Activated T-cell treated with anti-CD3 and anti-CD28 coated beads for 1 hour (primary cell): ENCODE measurements at regions not wholly inside any gene's neighbourhood (a gene's known extent, or its start where the extent isn't known, plus 50 kb on each side); places are given as distances from the start of the nearest gene placed in this dataset.
"Not testable (repeated sequence)": the region's sequence is repeated elsewhere in the genome, so short reads cannot be mapped to it uniquely, and the experiment has no call there.

Experiments used
- DNase-seq: peaks from one replicate; pipeline ENCODE4 v3.0.0-alpha.2; 2020; ENCODE audit warnings: low read depth

DNA sequence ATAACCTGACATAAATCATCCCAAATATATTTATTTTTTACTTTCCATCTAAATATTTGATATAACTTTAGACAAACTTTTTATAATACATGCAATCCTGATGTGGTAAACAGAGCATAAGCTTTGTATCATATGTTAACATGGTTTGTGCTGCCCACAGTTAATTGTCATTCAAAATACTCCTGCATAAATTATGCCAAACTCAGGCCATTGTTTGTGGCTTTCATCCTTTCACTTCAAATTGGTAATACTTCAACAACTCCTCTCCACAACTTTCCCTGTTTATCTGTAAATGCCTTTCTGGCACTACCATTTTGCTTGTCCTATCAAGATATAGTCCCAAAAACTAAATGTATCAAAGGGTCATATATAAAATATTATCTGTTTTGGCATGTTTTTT lies 586.7 kb downstream of the HINT1 start:
- DNase-seq, result no peak

DNA sequence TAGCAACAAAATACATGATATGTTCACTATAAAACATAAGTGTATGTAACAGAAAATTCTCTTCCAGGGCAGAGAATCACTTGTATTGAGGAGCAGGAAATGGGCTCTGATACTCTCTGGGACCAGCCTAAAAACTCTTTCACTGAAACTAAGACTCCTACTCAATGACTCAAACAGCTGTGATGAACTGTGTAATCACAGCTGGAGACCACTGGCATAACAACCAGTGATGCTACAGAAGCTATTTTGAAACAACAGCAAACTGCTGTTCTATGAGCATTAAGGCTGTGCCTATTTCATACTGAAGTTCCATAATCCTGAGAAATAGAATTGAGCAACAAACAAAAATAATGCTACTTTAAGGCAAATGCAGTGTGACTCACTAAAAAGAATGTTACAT lies 594.0 kb downstream of the HINT1 start:
- no peak for DNase-seq

- no peak for DNase-seq
Observed at GRCh38 chr5:130568791-130569190, 596.3 kb downstream of the HINT1 start.

GRCh38 chr5:130555429-130555828 lies 609.6 kb downstream of the HINT1 start:
- DNase-seq, result no peak

- no peak for DNase-seq
Observed at GRCh38 chr5:130550562-130550928, 614.5 kb downstream of the HINT1 start.

- DNase-seq, result no peak
Observed at GRCh38 chr5:130549884-130550561, 615.0 kb downstream of the HINT1 start.

- no peak for DNase-seq
Observed at GRCh38 chr5:130546211-130546610, 618.8 kb downstream of the HINT1 start.

- no peak for DNase-seq
Observed at GRCh38 chr5:130545291-130545690, 619.8 kb downstream of the HINT1 start.

DNA sequence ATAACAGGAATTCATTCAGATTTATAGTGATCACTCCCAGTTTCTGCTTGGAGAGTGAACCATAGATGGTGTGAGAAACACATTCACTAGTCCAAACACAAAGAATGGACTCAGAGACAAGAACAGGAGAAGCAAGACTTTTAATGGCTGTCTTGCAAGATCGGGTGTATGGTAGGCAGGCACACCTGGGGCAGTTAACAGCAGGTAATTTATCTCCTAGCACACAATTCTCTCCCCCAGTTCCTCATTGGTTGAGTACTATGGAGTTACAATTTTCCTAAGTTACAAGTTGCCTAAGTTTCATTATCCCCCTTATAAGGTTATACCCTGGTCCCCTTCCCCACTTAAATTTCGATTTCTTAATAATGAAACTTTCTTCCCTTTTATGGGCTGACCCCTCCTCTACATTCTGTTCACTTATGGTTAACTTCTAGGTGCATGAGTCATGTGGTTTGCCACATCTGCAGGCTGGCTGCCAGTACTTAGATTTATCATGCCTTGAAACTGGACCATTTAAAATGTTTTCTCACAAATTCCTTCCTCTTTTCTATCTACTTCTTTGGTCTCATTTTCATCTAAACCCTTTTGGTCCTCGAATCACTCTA lies 623.3 kb downstream of the HINT1 start:
- no peak for DNase-seq

DNA sequence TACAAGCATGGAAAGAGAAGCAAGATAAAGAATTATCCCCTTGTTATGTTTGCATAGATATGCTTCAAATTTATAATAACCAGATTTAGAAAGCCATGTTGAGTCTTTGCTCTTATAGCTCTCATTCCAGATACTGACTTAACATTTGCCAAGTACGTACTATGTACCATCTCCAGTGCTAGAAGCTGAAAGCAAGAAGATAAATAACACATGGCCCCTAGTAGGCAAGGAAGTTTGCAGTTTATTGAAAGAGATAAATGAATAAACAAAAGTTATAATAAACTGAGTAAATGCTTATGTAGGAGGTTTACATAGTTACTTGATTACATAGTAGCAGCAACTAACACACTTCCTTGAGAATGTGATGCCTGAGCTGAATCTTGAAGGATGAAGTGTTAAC lies 628.4 kb downstream of the HINT1 start:
- no peak for DNase-seq

GRCh38 chr5:130532786-130533185 lies 628.5 kb downstream of the CHSY3 start:
- DNase-seq, result no peak

- DNase-seq, result no peak
Observed at GRCh38 chr5:130529511-130530485, 625.5 kb downstream of the CHSY3 start.

- DNase-seq, result no peak
Observed at GRCh38 chr5:130529111-130529510, 624.8 kb downstream of the CHSY3 start.

DNA sequence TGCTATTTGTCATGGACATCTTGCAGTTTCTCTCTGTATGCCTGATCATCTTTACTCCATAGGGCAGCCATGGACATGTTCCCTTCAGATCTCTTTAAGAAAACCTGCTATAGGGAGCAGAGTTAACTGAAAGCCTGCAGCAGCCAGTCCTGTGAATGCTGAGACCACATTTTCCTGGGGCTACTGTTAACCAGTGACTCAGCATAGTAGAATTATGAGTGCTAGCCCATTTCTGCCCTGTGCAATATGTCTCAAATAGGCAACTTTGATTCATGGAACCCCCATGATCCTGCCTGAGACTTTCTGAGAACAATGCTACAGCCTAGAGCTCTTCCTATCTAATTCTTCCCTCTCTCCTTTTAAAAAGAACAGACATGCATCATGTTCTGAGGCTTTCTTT lies 624.2 kb downstream of the CHSY3 start:
- no peak for DNase-seq

- no peak for DNase-seq
Observed at GRCh38 chr5:130526708-130527107, 622.4 kb downstream of the CHSY3 start.

DNA sequence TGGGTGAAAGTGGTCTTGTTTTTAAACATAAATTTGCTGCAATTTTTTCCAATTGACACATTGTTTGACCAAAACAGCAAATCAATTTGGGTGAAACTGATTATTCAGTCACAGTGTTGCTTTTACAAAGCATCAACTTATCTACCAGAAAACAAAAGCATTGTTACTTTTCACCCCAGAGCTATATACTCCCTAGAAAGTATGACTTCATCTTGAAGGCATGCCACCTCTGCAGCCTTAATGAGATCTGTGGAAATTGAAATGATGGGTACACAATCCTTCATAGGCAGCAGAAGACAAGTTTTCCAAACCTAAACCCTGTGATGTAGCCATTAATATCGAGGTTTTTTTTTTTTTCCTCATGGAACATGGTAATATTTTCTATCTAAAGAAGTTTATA lies 615.9 kb downstream of the CHSY3 start:
- no peak for DNase-seq

DNA sequence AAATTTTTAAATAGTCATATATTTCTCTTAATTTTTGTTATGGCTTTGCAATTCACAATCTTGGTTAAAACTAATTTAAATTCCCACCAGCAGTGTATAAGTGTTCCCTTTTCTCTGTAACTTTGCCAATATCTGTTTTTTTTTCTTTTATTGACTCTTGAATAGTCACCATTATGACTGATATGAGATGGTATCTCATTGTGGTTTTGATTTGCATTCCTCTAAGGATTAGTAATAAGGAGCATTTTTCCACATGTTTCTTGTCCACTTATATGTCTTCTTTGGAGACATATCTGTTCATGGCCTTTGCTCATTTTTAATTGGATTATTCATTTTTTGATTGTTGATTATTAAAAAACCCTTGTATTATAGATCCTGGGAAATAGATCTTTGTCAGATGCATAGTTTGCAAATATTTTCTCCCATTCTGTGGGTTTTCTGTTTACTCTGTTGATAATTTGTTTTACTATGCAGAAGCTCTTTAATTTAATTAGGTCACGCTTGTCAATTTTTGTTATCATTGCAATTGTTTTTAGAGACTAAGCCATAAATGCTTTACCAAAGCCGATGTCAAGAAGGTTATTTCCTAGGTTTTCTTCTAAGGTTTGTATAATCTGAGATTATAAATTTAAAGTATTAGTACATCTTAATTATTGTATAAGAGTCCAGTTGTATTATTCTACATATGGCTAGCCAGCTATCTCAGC lies 610.9 kb downstream of the CHSY3 start:
- DNase-seq, result no peak

GRCh38 chr5:130502702-130503101 lies 598.4 kb downstream of the CHSY3 start:
- DNase-seq, result no peak

GRCh38 chr5:130501151-130501865 lies 597.0 kb downstream of the CHSY3 start:
- no peak for DNase-seq

DNA sequence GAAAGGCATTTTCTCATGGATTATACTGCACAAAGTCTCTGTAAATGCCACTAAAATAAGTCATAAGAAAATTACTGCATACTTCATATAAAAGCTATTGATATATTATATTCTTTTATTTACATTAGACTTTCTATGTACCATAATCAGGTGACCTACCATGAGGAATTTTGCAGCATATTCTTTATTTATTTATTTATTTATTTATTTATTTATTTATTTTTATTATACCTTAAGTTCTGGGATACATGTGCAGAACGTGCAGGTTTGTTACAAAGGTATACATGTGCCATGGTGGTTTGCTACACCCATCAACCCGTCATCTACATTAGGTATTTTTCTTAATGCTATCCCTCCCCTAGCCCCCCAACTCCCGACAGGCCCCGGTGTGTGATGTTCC lies 596.2 kb downstream of the CHSY3 start:
- not testable (repeated sequence) for DNase-seq

DNA sequence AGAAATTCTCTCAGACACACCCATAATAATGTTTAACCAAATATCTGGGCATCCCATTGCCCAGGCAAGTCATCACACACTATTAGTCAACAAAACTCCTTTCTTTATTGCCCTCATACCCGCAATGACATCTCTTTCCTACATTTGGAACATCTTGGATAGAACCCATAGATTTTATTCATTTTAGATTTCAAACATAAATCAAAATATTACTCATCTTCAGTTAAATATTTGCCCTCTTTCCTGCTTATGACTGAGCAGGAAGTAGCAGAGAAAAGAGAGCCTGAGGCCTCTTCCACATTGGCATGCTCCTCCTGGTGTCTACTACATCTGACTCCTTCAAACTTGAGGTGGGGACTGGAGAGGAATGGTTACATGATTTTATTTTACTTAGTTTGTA lies 592.0 kb downstream of the CHSY3 start:
- DNase-seq, result no peak

DNA sequence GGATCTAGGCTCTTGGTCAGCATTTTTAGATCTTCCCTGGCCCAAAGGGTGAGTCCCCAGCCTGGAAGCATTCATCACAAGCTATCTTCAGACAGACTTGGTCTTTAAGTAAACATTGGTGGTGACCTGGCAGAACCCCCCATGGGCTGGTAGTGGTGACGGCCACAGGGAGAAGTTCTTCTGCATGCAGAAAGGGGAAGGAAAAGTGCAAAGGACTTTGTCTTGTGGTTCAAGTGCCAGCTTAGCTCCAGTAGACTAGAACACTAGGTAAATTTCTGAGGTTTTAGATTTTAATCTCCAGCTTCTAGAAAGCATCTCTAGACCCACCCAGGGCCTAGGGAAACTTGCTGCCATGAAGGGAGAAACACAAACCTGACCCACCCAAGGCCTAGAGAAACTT lies 584.0 kb downstream of the CHSY3 start:
- DNase-seq, result no peak
